ENCODE measurements at regions not wholly inside any gene's neighbourhood (a gene's known extent, or its start where the extent isn't known, plus 50 kb on each side); places are given as distances from the start of the nearest gene placed in this dataset.

DNA sequence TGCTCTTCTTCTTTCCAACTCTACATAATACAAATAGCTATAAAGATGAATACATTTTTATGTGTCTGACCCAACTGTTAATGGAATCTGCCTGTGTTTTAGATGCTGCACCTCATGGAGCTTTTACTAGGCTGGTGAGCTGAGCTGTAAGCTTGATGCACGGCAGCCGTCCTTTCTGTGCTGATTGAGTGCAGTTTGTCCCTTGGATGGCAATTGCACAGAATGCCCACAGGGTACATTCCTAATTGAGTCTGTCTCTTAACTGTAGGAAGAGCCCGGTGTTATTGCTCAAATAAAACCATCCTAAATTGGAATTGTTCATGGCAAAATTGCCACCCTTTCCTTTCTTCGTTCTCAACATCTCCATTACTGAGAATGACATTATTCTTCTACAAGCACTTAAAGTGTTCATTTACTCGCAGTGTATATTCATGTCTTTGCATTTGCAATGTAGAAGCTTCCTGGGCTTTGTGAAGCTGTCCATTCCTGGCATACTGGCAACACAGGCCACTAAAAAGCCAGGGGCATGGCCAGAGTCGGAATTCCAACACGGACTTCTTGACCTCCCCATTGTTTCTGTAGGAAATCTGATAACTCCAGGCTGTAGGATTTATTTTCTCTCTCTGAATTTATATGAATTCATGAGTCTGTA, 85.8 kb downstream of the SLC10A2 start:
- TF ChIP-seq TCF4 (CRISPR knock-in tag; IDR thresholded peaks at IDR 0.05; ENCODE audit: borderline replicate concordance) (no peak), GLIS3 (CRISPR knock-in tag; IDR thresholded peaks at IDR 0.05) (no peak), SNAI2 (CRISPR knock-in tag; IDR thresholded peaks at IDR 0.05) (no peak)
- TF ChIP-seq, protein P1, sequence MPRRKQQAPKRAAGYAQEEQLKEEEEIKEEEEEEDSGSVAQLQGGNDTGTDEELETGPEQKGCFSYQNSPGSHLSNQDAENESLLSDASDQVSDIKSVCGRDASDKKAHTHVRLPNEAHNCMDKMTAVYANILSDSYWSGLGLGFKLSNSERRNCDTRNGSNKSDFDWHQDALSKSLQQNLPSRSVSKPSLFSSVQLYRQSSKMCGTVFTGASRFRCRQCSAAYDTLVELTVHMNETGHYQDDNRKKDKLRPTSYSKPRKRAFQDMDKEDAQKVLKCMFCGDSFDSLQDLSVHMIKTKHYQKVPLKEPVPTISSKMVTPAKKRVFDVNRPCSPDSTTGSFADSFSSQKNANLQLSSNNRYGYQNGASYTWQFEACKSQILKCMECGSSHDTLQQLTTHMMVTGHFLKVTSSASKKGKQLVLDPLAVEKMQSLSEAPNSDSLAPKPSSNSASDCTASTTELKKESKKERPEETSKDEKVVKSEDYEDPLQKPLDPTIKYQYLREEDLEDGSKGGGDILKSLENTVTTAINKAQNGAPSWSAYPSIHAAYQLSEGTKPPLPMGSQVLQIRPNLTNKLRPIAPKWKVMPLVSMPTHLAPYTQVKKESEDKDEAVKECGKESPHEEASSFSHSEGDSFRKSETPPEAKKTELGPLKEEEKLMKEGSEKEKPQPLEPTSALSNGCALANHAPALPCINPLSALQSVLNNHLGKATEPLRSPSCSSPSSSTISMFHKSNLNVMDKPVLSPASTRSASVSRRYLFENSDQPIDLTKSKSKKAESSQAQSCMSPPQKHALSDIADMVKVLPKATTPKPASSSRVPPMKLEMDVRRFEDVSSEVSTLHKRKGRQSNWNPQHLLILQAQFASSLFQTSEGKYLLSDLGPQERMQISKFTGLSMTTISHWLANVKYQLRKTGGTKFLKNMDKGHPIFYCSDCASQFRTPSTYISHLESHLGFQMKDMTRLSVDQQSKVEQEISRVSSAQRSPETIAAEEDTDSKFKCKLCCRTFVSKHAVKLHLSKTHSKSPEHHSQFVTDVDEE (CRISPR knock-in tag; IDR thresholded peaks at IDR 0.05) = no peak
- no peak for ATAC-seq

DNA sequence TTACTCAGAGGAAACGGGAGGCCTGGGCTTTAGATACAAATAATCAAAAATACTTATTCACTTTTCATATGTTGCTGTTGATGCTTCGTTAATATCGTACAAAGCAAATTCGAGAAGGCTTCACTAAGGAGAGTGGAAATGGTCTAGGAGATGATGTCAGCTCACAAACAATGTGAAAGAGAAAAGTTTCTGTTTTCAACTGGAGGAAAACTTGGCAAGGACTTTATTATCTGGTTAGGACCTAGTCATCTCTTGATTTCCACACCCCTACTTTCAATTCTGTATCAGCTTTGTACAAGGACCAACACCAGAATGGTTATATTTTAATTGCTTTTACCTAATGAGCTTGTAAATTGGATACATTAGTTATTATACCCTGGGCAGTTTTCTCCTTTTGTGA, 88.0 kb downstream of the SLC10A2 start:
- TF ChIP-seq BACH2 (CRISPR knock-in tag; IDR thresholded peaks at IDR 0.05; ENCODE audit: borderline replicate concordance) = no peak
- no peak for TF ChIP-seq CSDC2 (CRISPR knock-in tag; IDR thresholded peaks at IDR 0.05)
- no peak for TF ChIP-seq ESRRG (CRISPR knock-in tag; IDR thresholded peaks at IDR 0.05)
- no peak for TF ChIP-seq RARB (CRISPR knock-in tag; IDR thresholded peaks at IDR 0.05)
- TF ChIP-seq SNAI2 (CRISPR knock-in tag; IDR thresholded peaks at IDR 0.05) = no peak
- TF ChIP-seq ZC3H10 (CRISPR knock-in tag; IDR thresholded peaks at IDR 0.05) = no peak
- no peak for TF ChIP-seq ZNF565 (CRISPR knock-in tag; conservative IDR thresholded peaks at IDR 0.05; ENCODE audit: low read depth)
- TF ChIP-seq PPARA (CRISPR knock-in tag; IDR thresholded peaks at IDR 0.05; ENCODE audit: borderline replicate concordance) = no peak
- TF ChIP-seq ZFP3 (CRISPR knock-in tag; IDR thresholded peaks at IDR 0.05) = no peak
- TF ChIP-seq TCF4 (CRISPR knock-in tag; IDR thresholded peaks at IDR 0.05; ENCODE audit: borderline replicate concordance) = no peak
- TF ChIP-seq ZNF8 (CRISPR knock-in tag; IDR thresholded peaks at IDR 0.05) = no peak
- no peak for ATAC-seq

DNA sequence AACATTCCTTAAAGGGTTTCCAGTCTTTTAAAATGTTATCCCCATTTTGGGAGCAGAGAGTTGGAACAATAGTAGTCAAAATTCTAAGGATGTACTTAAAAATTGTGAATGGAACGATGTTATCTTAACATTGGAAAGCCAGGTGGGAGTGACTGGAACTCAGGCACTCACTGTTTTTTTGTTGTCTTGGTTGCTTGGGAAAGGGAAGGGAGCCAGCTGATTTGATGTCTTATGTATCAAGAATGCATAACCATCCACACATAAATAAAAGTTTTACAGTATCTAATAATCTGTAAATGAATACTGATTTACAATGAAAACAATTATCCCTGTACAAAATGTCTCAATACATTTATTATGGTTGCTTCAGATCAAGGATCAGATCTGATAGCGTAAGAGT, 88.7 kb downstream of the SLC10A2 start:
- TF ChIP-seq, protein P2, sequence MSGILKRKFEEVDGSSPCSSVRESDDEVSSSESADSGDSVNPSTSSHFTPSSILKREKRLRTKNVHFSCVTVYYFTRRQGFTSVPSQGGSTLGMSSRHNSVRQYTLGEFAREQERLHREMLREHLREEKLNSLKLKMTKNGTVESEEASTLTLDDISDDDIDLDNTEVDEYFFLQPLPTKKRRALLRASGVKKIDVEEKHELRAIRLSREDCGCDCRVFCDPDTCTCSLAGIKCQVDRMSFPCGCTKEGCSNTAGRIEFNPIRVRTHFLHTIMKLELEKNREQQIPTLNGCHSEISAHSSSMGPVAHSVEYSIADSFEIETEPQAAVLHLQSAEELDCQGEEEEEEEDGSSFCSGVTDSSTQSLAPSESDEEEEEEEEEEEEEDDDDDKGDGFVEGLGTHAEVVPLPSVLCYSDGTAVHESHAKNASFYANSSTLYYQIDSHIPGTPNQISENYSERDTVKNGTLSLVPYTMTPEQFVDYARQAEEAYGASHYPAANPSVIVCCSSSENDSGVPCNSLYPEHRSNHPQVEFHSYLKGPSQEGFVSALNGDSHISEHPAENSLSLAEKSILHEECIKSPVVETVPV (CRISPR knock-in tag; IDR thresholded peaks at IDR 0.05) = no peak
- no peak for TF ChIP-seq ZC3H10 (CRISPR knock-in tag; IDR thresholded peaks at IDR 0.05)
- TF ChIP-seq ARNTL (CRISPR knock-in tag; IDR thresholded peaks at IDR 0.05; ENCODE audit: borderline replicate concordance, low read depth) = no peak
- TF ChIP-seq, protein P3, sequence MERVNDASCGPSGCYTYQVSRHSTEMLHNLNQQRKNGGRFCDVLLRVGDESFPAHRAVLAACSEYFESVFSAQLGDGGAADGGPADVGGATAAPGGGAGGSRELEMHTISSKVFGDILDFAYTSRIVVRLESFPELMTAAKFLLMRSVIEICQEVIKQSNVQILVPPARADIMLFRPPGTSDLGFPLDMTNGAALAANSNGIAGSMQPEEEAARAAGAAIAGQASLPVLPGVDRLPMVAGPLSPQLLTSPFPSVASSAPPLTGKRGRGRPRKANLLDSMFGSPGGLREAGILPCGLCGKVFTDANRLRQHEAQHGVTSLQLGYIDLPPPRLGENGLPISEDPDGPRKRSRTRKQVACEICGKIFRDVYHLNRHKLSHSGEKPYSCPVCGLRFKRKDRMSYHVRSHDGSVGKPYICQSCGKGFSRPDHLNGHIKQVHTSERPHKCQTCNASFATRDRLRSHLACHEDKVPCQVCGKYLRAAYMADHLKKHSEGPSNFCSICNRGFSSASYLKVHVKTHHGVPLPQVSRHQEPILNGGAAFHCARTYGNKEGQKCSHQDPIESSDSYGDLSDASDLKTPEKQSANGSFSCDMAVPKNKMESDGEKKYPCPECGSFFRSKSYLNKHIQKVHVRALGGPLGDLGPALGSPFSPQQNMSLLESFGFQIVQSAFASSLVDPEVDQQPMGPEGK (CRISPR knock-in tag; IDR thresholded peaks at IDR 0.05; ENCODE audit: borderline replicate concordance) = no peak
- no peak for TF ChIP-seq OSR1 (CRISPR knock-in tag; IDR thresholded peaks at IDR 0.05)
- TF ChIP-seq, protein P1 (CRISPR knock-in tag; IDR thresholded peaks at IDR 0.05) = no peak
- TF ChIP-seq ZNF8 (CRISPR knock-in tag; IDR thresholded peaks at IDR 0.05) = no peak
- TF ChIP-seq TOX (CRISPR knock-in tag; IDR thresholded peaks at IDR 0.05; ENCODE audit: borderline replicate concordance) = no peak
- TF ChIP-seq BACH2 (CRISPR knock-in tag; IDR thresholded peaks at IDR 0.05; ENCODE audit: borderline replicate concordance) = no peak
- TF ChIP-seq GLIS3 (CRISPR knock-in tag; IDR thresholded peaks at IDR 0.05) = no peak
- TF ChIP-seq TCF4 (CRISPR knock-in tag; IDR thresholded peaks at IDR 0.05; ENCODE audit: borderline replicate concordance) = no peak
- no peak for TF ChIP-seq PPARA (CRISPR knock-in tag; IDR thresholded peaks at IDR 0.05; ENCODE audit: borderline replicate concordance)

More for the DNA sequence above, 88.7 kb downstream of the SLC10A2 start:
- no peak for ATAC-seq

Measured in SK-N-SH treated with all-trans-retinoic acid at 6 μM for 48 hours (cell line).